GM20431 (cell line): ENCODE measurements at regions not wholly inside any gene's neighbourhood (a gene's known extent, or its start where the extent isn't known, plus 50 kb on each side); places are given as distances from the start of the nearest gene placed in this dataset.

Experiments used
- in situ Hi-C: fragments of 300-500 bp; cut with MseI, MboI; formaldehyde crosslinking; loops from one replicate; pipeline ENCODE4 v1.15.0; 2020; ENCODE audit warnings: low sequenced_read_pairs; ENCODE audit not compliant: unreplicated experiment

- in situ Hi-C loops = no loop called here
These were observed 65.0 kb upstream of the TMEM168 start for GRCh38 chr7:112855227-112855626.

GRCh38 chr7:112854169-112854568, 64.0 kb upstream of the TMEM168 start:
- in situ Hi-C loops = no loop called here

- in situ Hi-C loops = no loop called here
These were observed 63.2 kb upstream of the TMEM168 start for GRCh38 chr7:112853422-112853821.

- in situ Hi-C loops = no loop called here
These were observed 53.0 kb upstream of the TMEM168 start for GRCh38 chr7:112843151-112843550.
